Neural progenitor cell (in vitro differentiated cells): ENCODE measurements at regions not wholly inside any gene's neighbourhood (a gene's known extent, or its start where the extent isn't known, plus 50 kb on each side); places are given as distances from the start of the nearest gene placed in this dataset.

Experiments used
- DNase-seq: peaks from one replicate; pipeline ENCODE4 v3.0.0-alpha.2; 2016; ENCODE audit warnings: low spot score
- H2AFZ ChIP-seq: fragments of 200-600 bp; sonication (generic); replicated peaks from 2 replicates; pipeline ENCODE4 v1.6.1; 2016; ENCODE audit warnings: antibody characterized with exemption
- H3F3A ChIP-seq: fragments of 200-600 bp; sonication (generic); 2 replicates; pipeline ENCODE4 v1.6.1; 2016; ENCODE audit warnings: antibody characterized with exemption, low read depth
- H3K27ac ChIP-seq: fragments of 200-600 bp; sonication (generic); 2 replicates; pipeline ENCODE4 v1.5.1; 2016; ENCODE audit warnings: mild to moderate bottlenecking
- H3K27me3 ChIP-seq: fragments of 200-600 bp; sonication (generic); 2 replicates; pipeline ENCODE4 v1.6.1; 2016; ENCODE audit warnings: mild to moderate bottlenecking, moderate library complexity
- H3K36me3 ChIP-seq: fragments of 200-600 bp; sonication (generic); 2 replicates; pipeline ENCODE4 v1.5.1; 2016
- H3K4me1 ChIP-seq: fragments of 200-600 bp; sonication (generic); 2 replicates; pipeline ENCODE4 v1.6.1; 2016; ENCODE audit warnings: mixed run types
- H3K4me2 ChIP-seq: fragments of 200-600 bp; sonication (generic); 2 replicates; pipeline ENCODE4 v1.6.1; 2016
- H3K4me3 ChIP-seq: fragments of 200-600 bp; sonication (generic); 2 replicates; pipeline ENCODE4 v1.5.1; 2016
- H3K79me2 ChIP-seq: fragments of 200-600 bp; sonication (generic); 2 replicates; pipeline ENCODE4 v1.6.1; 2016; ENCODE audit warnings: low read depth
- H3K9ac ChIP-seq: fragments of 200-600 bp; sonication (generic); 2 replicates; pipeline ENCODE4 v1.6.1; 2016
- H3K9me3 ChIP-seq: fragments of 200-600 bp; sonication (generic); 2 replicates; pipeline ENCODE4 v1.5.1; 2016; ENCODE audit warnings: low read depth
- H4K20me1 ChIP-seq: fragments of 200-600 bp; sonication (generic); 2 replicates; pipeline ENCODE4 v1.6.1; 2016; ENCODE audit warnings: low read depth
- H3K27ac Mint-ChIP-seq: 3 replicates; pipeline ENCODE4 v1.8.0; 2021; ENCODE audit warnings: mixed read lengths
- H3K27me3 Mint-ChIP-seq: 2 replicates; pipeline ENCODE4 v1.8.0; 2022; ENCODE audit warnings: low read depth, mild to moderate bottlenecking, inconsistent platforms, moderate library complexity, mixed read lengths; ENCODE audit not compliant: insufficient read depth
- H3K36me3 Mint-ChIP-seq: 3 replicates; pipeline ENCODE4 v1.8.0; 2021; ENCODE audit warnings: mixed read lengths
- H3K4me1 Mint-ChIP-seq: 3 replicates; pipeline ENCODE4 v1.8.0; 2021; ENCODE audit warnings: mixed read lengths
- H3K4me3 Mint-ChIP-seq: 3 replicates; pipeline ENCODE4 v1.8.0; 2021; ENCODE audit warnings: mild to moderate bottlenecking, moderate library complexity, mixed read lengths
- H3K9me3 Mint-ChIP-seq: 3 replicates; pipeline ENCODE4 v1.8.0; 2020; ENCODE audit warnings: mixed read lengths
- CTCF ChIP-seq: fragments of 200-600 bp; sonication (generic); IDR thresholded peaks from 2 replicates; pipeline ENCODE4 v1.5.1; 2017; ENCODE audit warnings: antibody characterized with exemption, mild to moderate bottlenecking
- EZH2 ChIP-seq: fragments of 200-600 bp; sonication (generic); IDR thresholded peaks from 2 replicates; pipeline ENCODE4 v1.6.1; 2017; ENCODE audit warnings: antibody characterized with exemption, mild to moderate bottlenecking, moderate library complexity
- EZH2phosphoT487 ChIP-seq: fragments of 200-600 bp; sonication (generic); IDR thresholded peaks from 2 replicates; pipeline ENCODE4 v1.6.1; 2017; ENCODE audit warnings: antibody characterized with exemption

GRCh38 chr21:39107739-39108138 is 75.5 kb downstream of the PSMG1 start:
- H3K27ac ChIP-seq = no peak overlapping the region
- Mint-ChIP-seq H3K27ac (peak overlapping the region; percentile 17), H3K27me3 (peaks cover 6% of the 10 kb centered on the region), H3K4me1 (peaks cover 4% of the 10 kb centered on the region), H3K4me3 (no peak overlapping the region), H3K36me3 (no peaks in the 10 kb centered on the region), H3K9me3 (peaks cover 3% of the 10 kb centered on the region)
- DNase-seq = no peak
- peaks cover 18% of the 10 kb centered on the region for H3F3A ChIP-seq
- no peaks in the 10 kb centered on the region for H4K20me1 ChIP-seq
- no peaks in the 10 kb centered on the region for H3K27me3 ChIP-seq
- TF ChIP-seq CTCF = no peak
- TF ChIP-seq EZH2 = no peak
- no peak for TF ChIP-seq EZH2phosphoT487
- peaks cover 11% of the 10 kb centered on the region for H3K4me1 ChIP-seq
- no peak overlapping the region for H3K4me2 ChIP-seq
- no peak overlapping the region for H3K4me3 ChIP-seq
- H3K9ac ChIP-seq = no peak overlapping the region
- H2AFZ ChIP-seq = no peak overlapping the region
- H3K9me3 ChIP-seq = no peaks in the 10 kb centered on the region
- H3K79me2 ChIP-seq = no peaks in the 10 kb centered on the region
- no peaks in the 10 kb centered on the region for H3K36me3 ChIP-seq

- DNase-seq = no peak
- H3K27ac ChIP-seq = no peak overlapping the region
- no peaks in the 10 kb centered on the region for H3K9me3 ChIP-seq
- no peak overlapping the region for H3K4me3 ChIP-seq
- H3K4me2 ChIP-seq = no peak overlapping the region
- H3K27me3 ChIP-seq = no peaks in the 10 kb centered on the region
- peaks cover 6% of the 10 kb centered on the region for H3K27me3 Mint-ChIP-seq
- H3K4me1 ChIP-seq = peaks cover 11% of the 10 kb centered on the region
- peaks cover 4% of the 10 kb centered on the region for H3K4me1 Mint-ChIP-seq
- H3K9me3 Mint-ChIP-seq = peaks cover 3% of the 10 kb centered on the region
- H4K20me1 ChIP-seq = no peaks in the 10 kb centered on the region
- TF ChIP-seq EZH2phosphoT487 = no peak
- TF ChIP-seq EZH2 = no peak
- TF ChIP-seq CTCF = no peak
- peak overlapping the region; percentile 47 for H3K27ac Mint-ChIP-seq
- H3K79me2 ChIP-seq = no peaks in the 10 kb centered on the region
- no peak overlapping the region for H2AFZ ChIP-seq
- peaks cover 18% of the 10 kb centered on the region for H3F3A ChIP-seq
- no peaks in the 10 kb centered on the region for H3K36me3 ChIP-seq
- H3K36me3 Mint-ChIP-seq = no peaks in the 10 kb centered on the region
- peak overlapping the region; percentile 21 for H3K4me3 Mint-ChIP-seq
- no peak overlapping the region for H3K9ac ChIP-seq
These were observed 76.3 kb downstream of the PSMG1 start for GRCh38 chr21:39106881-39107462.

GRCh38 chr21:39105836-39106235 is 77.4 kb downstream of the PSMG1 start:
- Mint-ChIP-seq H3K36me3 (no peaks in the 10 kb centered on the region), H3K27ac (no peak overlapping the region), H3K9me3 (peaks cover 6% of the 10 kb centered on the region), H3K4me3 (no peak overlapping the region), H3K27me3 (peaks cover 6% of the 10 kb centered on the region), H3K4me1 (peaks cover 4% of the 10 kb centered on the region)
- H3K9me3 ChIP-seq = no peaks in the 10 kb centered on the region
- no peak for DNase-seq
- peaks cover 11% of the 10 kb centered on the region for H3K4me1 ChIP-seq
- H3K27ac ChIP-seq = peak overlapping the region; percentile 34
- H3K79me2 ChIP-seq = no peaks in the 10 kb centered on the region
- no peaks in the 10 kb centered on the region for H4K20me1 ChIP-seq
- TF ChIP-seq CTCF = no peak
- no peak for TF ChIP-seq EZH2phosphoT487
- no peak for TF ChIP-seq EZH2
- H3K9ac ChIP-seq = no peak overlapping the region
- H3K4me3 ChIP-seq = no peak overlapping the region
- no peak overlapping the region for H2AFZ ChIP-seq
- peaks cover 18% of the 10 kb centered on the region for H3F3A ChIP-seq
- H3K36me3 ChIP-seq = no peaks in the 10 kb centered on the region
- H3K27me3 ChIP-seq = no peaks in the 10 kb centered on the region
- H3K4me2 ChIP-seq = no peak overlapping the region
